Stimulated activated CD4-positive, alpha-beta T cell treated with anti-CD3 and anti-CD28 coated beads, Interleukin-1b, Interleukin-23, amount 100 ng/mL, for 48 hours (primary cell): ENCODE measurements at regions not wholly inside any gene's neighbourhood (a gene's known extent, or its start where the extent isn't known, plus 50 kb on each side); places are given as distances from the start of the nearest gene placed in this dataset.
"Not testable (repeated sequence)": the region's sequence is repeated elsewhere in the genome, so short reads cannot be mapped to it uniquely, and the experiment has no call there.

Experiments
- DNase-seq: peaks from one replicate; pipeline ENCODE4 v3.0.0-alpha.2; 2020

DNA sequence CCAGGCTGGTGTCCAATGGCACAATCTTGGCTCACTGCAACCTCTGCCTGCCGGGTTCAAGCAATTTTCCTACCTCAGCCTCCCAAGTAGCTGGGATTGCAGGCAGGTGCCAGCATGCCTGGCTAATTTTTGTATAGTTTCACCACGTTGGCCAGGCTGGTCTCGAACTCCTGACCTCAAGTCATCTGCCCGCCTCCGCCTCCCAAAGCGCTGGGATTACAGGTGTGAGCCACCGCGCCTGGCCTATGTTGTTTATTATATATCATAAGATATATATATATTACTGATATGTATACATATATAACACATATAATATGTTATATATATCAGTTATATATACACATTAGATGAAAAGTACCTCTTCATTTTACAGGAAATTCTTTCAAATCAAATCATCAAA is 914.7 kb downstream of the FOXD4L5 start:
- not testable (repeated sequence) for DNase-seq

DNA sequence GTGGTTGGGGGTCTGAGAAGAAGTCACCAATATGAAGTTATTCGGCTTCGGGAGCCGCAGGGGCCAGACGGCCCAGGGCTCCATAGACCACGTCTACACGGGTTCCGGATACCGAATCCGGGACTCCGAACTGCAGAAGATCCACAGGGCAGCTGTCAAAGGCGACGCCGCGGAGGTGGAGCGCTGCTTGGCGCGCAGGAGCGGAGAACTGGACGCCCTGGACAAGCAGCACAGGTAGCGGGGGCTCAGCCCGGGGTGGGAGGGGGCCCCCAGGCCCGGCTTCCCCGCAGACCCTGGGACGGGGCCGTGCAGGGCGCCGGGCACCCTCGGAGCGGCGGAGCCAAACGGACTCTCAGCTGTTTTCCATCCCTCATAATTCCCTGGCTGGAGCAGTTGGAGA is 915.4 kb downstream of the FOXD4L5 start:
- not testable (repeated sequence) for DNase-seq

DNA sequence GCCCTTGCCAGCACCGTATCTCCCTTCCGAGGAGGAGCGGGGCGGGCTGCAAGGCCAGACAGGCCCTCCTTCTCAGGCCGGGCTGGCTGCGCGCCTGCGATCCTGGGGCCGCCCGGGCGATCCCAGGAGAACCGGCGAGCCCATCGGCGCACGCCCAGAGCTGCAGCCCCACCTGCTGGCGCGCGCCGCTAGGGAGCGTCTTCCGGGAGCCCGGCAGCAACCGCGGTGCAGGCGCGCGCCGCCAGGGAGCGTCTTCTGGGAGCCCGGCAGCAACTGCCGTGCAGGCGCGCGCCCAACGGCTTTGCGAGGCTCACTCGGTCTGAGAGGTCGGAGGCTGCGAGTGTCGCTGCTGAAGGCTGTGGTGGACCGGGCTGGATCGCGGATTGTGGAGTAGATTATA is 915.9 kb downstream of the FOXD4L5 start:
- peak; percentile 81 for DNase-seq

DNA sequence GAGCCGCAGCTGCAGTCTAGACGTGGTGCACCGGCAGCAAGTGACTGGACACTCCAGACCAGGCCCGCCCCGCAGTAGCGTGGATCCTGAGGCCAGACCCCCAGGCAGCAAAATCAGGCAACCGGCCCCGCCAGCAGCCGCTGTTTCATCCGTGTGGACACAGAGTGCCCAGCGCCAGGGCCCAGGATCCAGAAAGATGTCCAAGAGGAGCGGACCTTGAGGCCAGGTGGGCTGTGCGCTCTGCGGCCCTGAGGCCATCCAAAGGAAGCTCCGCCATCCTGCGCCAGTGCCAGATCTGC is 916.4 kb downstream of the FOXD4L5 start:
- not testable (repeated sequence) for DNase-seq

DNA sequence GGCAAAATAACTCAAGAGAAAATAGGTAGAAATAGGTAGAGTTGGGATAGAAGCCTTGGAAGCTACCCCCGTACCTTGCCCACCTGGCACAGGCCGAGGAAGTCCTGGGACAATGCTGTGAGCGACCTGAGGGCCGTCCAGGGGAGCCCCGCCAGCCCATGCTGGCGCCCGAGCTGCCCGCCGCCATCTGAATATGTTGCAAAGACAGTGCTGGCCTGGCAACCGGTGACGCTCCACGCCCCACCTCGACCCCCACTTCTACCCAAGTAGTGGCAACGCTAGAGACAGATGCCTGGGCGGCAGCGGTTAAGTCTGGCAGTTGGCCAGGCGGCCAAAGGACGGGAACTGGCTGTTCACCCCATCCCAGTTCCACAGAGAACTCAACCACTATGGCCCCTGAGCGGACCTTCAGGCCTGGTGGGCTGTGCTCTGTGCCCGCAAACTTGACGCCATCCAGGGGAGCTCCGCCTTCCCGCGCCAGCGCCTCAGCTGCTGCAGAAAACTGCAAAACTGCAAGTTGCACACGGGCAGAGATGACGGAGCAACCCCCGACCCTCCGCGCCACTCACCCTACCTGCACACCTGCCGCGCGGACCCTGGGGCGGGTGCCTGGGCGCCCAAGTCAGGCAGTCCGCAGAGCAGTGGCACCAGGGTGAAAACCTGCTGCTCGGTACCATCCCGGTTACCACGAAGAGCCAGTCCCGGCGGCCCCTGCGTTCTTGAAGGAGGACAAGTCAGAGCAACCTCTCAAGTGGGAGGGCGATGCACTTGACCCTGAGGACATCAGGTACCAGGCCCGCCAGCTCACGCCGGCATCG is 917.0 kb downstream of the FOXD4L5 start:
- not testable (repeated sequence) for DNase-seq
